GM18868 (cell line): ENCODE measurements at regions not wholly inside any gene's neighbourhood (a gene's known extent, or its start where the extent isn't known, plus 50 kb on each side); places are given as distances from the start of the nearest gene placed in this dataset.

Source experiments
- ATAC-seq: cut with Tn5 transposase; IDR thresholded peaks from one replicate; pipeline ENCODE4 v1.9.1; 2021; ENCODE audit warnings: mild to moderate bottlenecking, moderate library complexity; ENCODE audit not compliant: unreplicated experiment

- no peak for ATAC-seq
Measured at GRCh38 chr17:73723317-73723716, 79.1 kb upstream of the SDK2 start.

- no peak for ATAC-seq
Measured at GRCh38 chr17:73724341-73724740, 80.1 kb upstream of the SDK2 start.

- ATAC-seq: no peak
Measured at GRCh38 chr17:73724990-73725389, 80.7 kb upstream of the SDK2 start.

GRCh38 chr17:73725794-73726515 is 81.7 kb upstream of the SDK2 start:
- no peak for ATAC-seq

GRCh38 chr17:73727941-73728340 is 83.7 kb upstream of the SDK2 start:
- ATAC-seq: no peak

GRCh38 chr17:73729101-73729500 is 84.9 kb upstream of the SDK2 start:
- no peak for ATAC-seq

GRCh38 chr17:73731733-73732132 is 87.5 kb upstream of the SDK2 start:
- ATAC-seq: no peak

- ATAC-seq: no peak
Measured at GRCh38 chr17:73733517-73733916, 89.3 kb upstream of the SDK2 start.

- ATAC-seq: no peak
Measured at GRCh38 chr17:73735245-73735644, 91.0 kb upstream of the SDK2 start.

- ATAC-seq: no peak
Measured at GRCh38 chr17:73738751-73739575, 94.7 kb upstream of the SDK2 start.

GRCh38 chr17:73740370-73740769 is 96.1 kb upstream of the SDK2 start:
- no peak for ATAC-seq

- no peak for ATAC-seq
Measured at GRCh38 chr17:73742948-73743381, 98.7 kb upstream of the SDK2 start.

- no peak for ATAC-seq
Measured at GRCh38 chr17:73743518-73744201, 99.4 kb upstream of the SDK2 start.

- ATAC-seq: no peak
Measured at GRCh38 chr17:73744411-73744810, 100.2 kb upstream of the SDK2 start.

- ATAC-seq: no peak
Measured at GRCh38 chr17:73746314-73747073, 102.2 kb upstream of the SDK2 start.

- ATAC-seq: no peak
Measured at GRCh38 chr17:73747221-73748002, 103.2 kb upstream of the SDK2 start.

- no peak for ATAC-seq
Measured at GRCh38 chr17:73748508-73748907, 104.3 kb upstream of the SDK2 start.

GRCh38 chr17:73749337-73749823 is 105.1 kb upstream of the SDK2 start:
- no peak for ATAC-seq

- no peak for ATAC-seq
Measured at GRCh38 chr17:73749928-73750605, 105.8 kb upstream of the SDK2 start.
